ENCODE measurements at regions not wholly inside any gene's neighbourhood (a gene's known extent, or its start where the extent isn't known, plus 50 kb on each side); places are given as distances from the start of the nearest gene placed in this dataset.
A peak's percentile ranks its signal among the peaks of the same experiment; 100 is the strongest.

- Histone ChIP-seq H3K4me3 (ENCODE audit: low read depth, low read length) (no peak overlapping the region), H3K27me3 (ENCODE audit: control insufficient read depth, insufficient read depth, low read length) (no peaks in the 10 kb centered on the region), H3K36me3 (ENCODE audit: control insufficient read depth, insufficient read depth, low read length) (no peaks in the 10 kb centered on the region)
- no peak for DNase-seq (ENCODE audit: low read depth)
- no peak for TF ChIP-seq CTCF (IDR thresholded peaks at IDR 0.05; ENCODE audit: insufficient read depth, low read length, poor library complexity, severe bottlenecking)
Measured at GRCh38 chr2:2540406-2540805, 209.3 kb upstream of the MYT1L start.

DNA sequence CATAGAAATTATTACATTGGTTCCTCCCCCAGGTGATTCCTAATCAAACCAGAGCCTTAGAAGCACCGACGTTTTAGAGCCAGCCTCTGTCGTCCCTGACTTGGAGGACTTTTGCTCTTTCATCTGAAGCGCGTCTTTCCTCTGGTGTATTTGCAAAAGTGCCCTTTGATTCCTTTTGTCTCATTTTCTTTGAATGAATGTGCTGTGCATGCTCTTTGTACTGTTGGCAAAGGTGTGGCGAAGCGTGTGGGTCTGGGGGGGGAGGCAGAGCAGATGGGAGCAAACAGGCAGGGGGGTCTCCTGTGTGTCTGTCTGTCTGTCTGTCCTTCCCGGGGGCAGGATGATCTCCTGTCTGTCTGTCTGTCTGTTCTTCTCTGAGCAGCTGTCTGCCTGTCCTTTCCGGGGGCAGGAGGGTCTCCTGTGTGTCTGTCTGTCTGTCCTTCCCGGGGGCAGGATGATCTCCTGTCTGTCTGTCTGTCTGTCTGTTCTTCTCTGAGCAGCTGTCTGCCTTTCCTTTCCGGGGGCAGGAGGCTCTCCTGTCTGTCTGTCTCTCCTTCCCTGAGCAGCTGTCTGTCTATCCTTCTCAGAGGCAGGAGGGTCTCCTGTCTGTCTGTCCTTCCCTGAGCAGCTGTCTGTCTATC is 205.5 kb upstream of the MYT1L start:
- TF ChIP-seq CTCF (IDR thresholded peaks at IDR 0.05; ENCODE audit: insufficient read depth, low read length, poor library complexity, severe bottlenecking): no peak
- Histone ChIP-seq H3K36me3 (ENCODE audit: control insufficient read depth, insufficient read depth, low read length) (no peaks in the 10 kb centered on the region), H3K27me3 (ENCODE audit: control insufficient read depth, insufficient read depth, low read length) (no peaks in the 10 kb centered on the region), H3K4me3 (ENCODE audit: low read depth, low read length) (no peak overlapping the region)
- no peak for DNase-seq (ENCODE audit: low read depth)

GRCh38 chr2:2530334-2530733 is 199.3 kb upstream of the MYT1L start:
- DNase-seq (ENCODE audit: low read depth): no peak
- no peaks in the 10 kb centered on the region for H3K27me3 ChIP-seq (ENCODE audit: control insufficient read depth, insufficient read depth, low read length)
- no peak overlapping the region for H3K4me3 ChIP-seq (ENCODE audit: low read depth, low read length)
- no peaks in the 10 kb centered on the region for H3K36me3 ChIP-seq (ENCODE audit: control insufficient read depth, insufficient read depth, low read length)
- no peak for TF ChIP-seq CTCF (IDR thresholded peaks at IDR 0.05; ENCODE audit: insufficient read depth, low read length, poor library complexity, severe bottlenecking)

- Histone ChIP-seq H3K4me3 (ENCODE audit: low read depth, low read length) (no peak overlapping the region), H3K27me3 (ENCODE audit: control insufficient read depth, insufficient read depth, low read length) (no peaks in the 10 kb centered on the region), H3K36me3 (ENCODE audit: control insufficient read depth, insufficient read depth, low read length) (no peaks in the 10 kb centered on the region)
- DNase-seq (ENCODE audit: low read depth): no peak
- no peak for TF ChIP-seq CTCF (IDR thresholded peaks at IDR 0.05; ENCODE audit: insufficient read depth, low read length, poor library complexity, severe bottlenecking)
Measured at GRCh38 chr2:2528846-2529245, 197.8 kb upstream of the MYT1L start.

- no peaks in the 10 kb centered on the region for H3K36me3 ChIP-seq (ENCODE audit: control insufficient read depth, insufficient read depth, low read length)
- no peak overlapping the region for H3K4me3 ChIP-seq (ENCODE audit: low read depth, low read length)
- TF ChIP-seq CTCF (IDR thresholded peaks at IDR 0.05; ENCODE audit: insufficient read depth, low read length, poor library complexity, severe bottlenecking): no peak
- H3K27me3 ChIP-seq (ENCODE audit: control insufficient read depth, insufficient read depth, low read length): no peaks in the 10 kb centered on the region
- DNase-seq (ENCODE audit: low read depth): peak; percentile 42
Measured at GRCh38 chr2:2527148-2527547, 196.1 kb upstream of the MYT1L start.

GRCh38 chr2:2524348-2524941 is 193.4 kb upstream of the MYT1L start:
- Histone ChIP-seq H3K36me3 (ENCODE audit: control insufficient read depth, insufficient read depth, low read length) (no peaks in the 10 kb centered on the region), H3K27me3 (ENCODE audit: control insufficient read depth, insufficient read depth, low read length) (no peaks in the 10 kb centered on the region), H3K4me3 (ENCODE audit: low read depth, low read length) (no peak overlapping the region)
- DNase-seq (ENCODE audit: low read depth): no peak
- TF ChIP-seq CTCF (IDR thresholded peaks at IDR 0.05; ENCODE audit: insufficient read depth, low read length, poor library complexity, severe bottlenecking): no peak

All from kidney epithelial cell (primary cell).